Stimulated activated CD8-positive, alpha-beta memory T cell treated with anti-CD3 and anti-CD28 coated beads, Interleukin-4, amount 100 ng/mL, for 24 hours (primary cell): ENCODE measurements at regions not wholly inside any gene's neighbourhood (a gene's known extent, or its start where the extent isn't known, plus 50 kb on each side); places are given as distances from the start of the nearest gene placed in this dataset.

Experiments used
- DNase-seq: peaks from one replicate; pipeline ENCODE4 v3.0.0-alpha.2; 2020; ENCODE audit warnings: low read depth

- DNase-seq = no peak
Observed at GRCh38 chr11:71309611-71310010, 57.2 kb upstream of the SHANK2 start.

GRCh38 chr11:71309181-71309580 is 56.8 kb upstream of the SHANK2 start:
- no peak for DNase-seq

GRCh38 chr11:71307811-71308645 is 55.7 kb upstream of the SHANK2 start:
- DNase-seq = no peak

- DNase-seq = no peak
Observed at GRCh38 chr11:71305451-71306125, 53.2 kb upstream of the SHANK2 start.

- DNase-seq = no peak
Observed at GRCh38 chr11:71305041-71305440, 52.7 kb upstream of the SHANK2 start.

- no peak for DNase-seq
Observed at GRCh38 chr11:71304491-71304890, 52.1 kb upstream of the SHANK2 start.

GRCh38 chr11:71304045-71304444 is 51.7 kb upstream of the SHANK2 start:
- DNase-seq = no peak

GRCh38 chr11:71302911-71303310 is 50.5 kb upstream of the SHANK2 start:
- DNase-seq = no peak

GRCh38 chr11:71302534-71302909 is 50.1 kb upstream of the SHANK2 start:
- DNase-seq = no peak
